Left renal pelvis (tissue), 4 donors: ENCODE measurements at regions not wholly inside any gene's neighbourhood (a gene's known extent, or its start where the extent isn't known, plus 50 kb on each side); places are given as distances from the start of the nearest gene placed in this dataset.
"Not testable (repeated sequence)": the region's sequence is repeated elsewhere in the genome, so short reads cannot be mapped to it uniquely, and the experiment has no call there.

Experiments
- DNase-seq, 4 donors: peaks; one replicate each; pipeline ENCODE4 v3.0.0-alpha.2; 2013; ENCODE audit warnings: low read depth in 4 of 4, low spot score in 3 of 4

DNA sequence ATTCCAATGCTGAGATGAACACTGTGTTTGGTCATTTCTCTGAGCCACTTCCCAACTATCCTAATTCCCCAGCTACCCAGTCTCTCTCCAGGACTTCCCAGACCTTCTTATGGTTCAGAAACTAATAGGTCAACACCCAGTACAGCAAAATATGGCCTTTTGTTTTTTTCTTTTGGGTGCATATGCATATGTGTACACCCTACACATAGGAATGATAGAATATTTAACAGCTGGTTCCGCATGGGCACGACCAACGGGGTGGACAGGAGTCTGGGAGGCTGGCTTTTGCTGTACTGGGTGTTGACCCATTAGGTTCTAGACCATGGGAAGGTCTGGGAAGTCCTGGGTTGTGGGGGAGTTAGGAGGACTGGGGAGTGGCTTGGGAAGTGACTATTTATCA is 143.9 kb downstream of the MRPS6 start:
- DNase-seq: no peak

DNA sequence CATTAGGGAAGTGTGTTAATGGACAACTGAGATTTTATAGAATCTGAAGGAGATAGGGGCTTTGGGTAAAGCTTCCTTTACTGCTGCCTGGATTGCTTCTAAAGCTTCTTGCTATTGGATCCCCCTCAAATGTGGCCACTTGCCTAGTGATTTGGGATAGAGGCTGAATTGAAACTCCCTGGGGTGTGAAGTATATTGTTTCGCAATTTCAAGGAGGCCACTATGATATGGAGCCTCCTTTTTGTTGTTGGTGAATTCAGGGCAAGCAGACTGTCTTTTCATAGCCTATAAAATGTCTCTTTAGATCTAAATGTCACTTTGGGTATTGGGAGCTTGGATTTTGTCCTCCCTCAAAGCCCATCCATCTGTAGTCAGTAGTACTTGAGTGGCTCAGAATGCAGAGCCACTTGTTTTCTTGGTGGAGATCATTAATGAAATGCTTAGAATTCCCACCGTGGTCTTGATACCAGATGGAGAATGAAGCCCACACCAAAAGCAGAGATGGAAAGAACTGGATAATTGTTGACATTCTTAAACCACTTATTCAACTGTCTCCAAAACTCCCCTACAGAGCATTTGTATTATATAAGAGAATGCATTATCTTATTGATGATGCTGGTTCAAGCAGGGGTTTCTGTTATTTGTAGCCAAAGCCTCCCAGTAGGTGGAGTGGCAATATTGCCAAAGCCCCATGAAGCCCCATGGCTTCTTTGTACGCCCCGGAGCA is 144.3 kb upstream of the KCNE2 start:
- no peak for DNase-seq

DNA sequence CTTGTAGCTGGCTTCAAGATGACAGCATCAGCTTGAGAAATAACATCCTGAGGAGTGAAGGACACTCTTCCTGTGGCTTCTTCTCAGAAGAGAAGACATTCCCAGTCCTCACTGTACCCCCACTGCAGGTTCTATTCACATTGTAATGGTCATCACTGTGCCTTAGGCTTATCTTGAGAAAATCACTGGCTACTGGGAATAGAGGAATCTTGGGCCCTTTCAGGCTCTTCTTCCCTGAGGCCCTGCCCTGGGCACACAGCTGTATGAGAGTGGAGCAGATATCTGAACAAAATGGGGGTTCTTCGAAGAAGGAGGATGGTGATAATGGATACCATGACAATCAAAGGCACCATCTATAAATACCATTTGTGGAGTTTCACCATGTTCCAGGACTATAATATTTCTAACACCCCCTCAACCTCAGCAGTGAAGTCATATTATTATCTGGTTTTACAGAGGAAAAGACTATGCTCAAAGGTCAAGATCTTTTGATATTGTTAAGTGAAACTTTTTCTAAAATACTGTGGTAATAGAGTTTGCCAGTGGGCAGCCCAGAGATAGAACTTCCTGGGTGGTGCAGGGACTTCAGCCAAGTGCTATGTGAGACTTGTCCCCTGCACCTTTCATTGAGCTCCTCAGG is 143.1 kb upstream of the KCNE2 start:
- no peak for DNase-seq

DNA sequence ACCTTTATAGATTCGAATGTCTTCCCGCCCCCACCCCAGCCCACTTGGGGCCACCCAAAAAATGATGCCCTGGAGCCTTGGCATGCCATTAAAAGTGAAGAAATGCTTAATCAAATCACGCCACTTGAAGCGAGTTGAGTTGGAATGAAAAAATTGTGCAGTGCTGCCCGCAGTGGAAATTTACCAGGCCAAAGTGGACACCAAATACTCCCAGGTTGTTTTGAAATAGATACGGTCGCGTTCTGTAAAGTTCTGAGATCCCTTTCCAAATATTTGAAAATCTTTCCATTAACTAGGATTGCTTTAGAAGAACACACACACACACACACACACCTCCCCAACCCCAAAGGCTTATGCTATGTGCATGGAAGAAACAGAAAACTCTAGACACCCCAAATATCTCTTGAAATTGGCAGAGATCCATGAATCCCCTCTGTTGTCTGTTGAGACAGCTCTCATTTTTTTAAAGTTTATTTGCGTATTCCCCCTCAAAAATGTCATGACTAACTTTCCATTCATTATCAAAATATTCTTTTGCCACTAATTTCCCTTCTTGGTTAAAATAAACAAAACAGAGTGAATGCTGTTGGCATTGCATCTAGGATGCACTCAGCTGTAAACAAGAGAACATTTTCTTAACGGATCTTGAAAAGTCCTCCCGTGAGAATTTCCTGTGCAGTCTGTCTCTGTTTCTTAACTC is 142.3 kb upstream of the KCNE2 start:
- DNase-seq: no peak

DNA sequence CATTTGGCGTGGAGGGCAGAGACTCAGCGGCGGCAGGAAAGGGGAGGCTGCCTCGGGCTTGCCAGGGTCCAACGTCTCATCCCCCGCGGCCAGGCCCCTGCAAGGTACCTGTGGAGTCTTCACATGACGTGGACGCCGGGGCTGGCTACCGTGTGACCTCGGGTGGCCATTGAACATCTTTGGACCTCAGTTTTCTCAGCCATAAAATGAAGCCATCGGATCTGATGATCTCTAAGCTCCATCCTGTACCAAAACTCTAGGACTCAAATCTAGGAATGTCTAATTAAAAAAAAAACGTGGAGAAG is 141.8 kb upstream of the KCNE2 start:
- DNase-seq: no peak

DNA sequence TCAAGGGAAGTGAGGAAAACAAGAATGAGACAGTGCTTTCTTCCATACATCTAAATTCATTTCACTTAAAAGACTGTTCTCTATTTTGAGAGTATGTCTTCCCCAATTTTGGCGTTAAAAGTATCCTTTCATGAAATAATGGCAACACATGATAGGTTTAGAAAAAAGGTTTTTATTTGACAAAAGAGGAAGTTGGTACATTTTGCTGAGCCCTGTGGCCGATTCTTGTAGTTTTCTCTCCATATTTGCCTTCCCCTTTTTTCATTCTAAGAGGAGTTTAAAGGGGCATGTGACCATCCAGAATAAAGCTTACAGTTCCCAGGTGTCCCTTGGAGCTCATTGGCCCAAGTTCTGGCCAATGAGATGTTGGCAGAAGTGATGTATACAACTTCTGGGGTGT is 140.4 kb upstream of the KCNE2 start:
- DNase-seq: no peak

DNA sequence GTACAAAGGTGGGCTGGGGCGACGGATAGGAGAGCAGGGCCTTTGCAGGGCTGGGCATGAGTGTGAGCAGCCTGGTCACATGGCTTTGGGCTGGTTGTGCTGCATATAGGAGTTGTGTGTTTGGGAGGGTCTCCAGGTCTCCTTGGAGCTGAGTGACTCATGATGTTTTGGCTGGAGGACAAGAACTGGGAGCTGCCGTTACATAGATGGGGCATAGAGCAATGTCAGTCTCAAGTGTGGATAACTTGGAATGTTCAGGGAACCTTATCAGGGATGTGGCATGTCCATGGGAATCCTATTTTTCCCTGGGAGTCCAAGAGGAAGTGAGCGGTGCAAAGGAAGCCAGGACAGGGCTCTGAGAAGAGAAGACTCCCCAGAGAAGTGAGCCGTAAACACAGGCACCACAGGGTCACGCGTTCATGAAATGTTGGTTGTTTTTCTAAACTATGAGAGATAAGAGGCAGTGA is 136.4 kb upstream of the KCNE2 start:
- no peak for DNase-seq

DNA sequence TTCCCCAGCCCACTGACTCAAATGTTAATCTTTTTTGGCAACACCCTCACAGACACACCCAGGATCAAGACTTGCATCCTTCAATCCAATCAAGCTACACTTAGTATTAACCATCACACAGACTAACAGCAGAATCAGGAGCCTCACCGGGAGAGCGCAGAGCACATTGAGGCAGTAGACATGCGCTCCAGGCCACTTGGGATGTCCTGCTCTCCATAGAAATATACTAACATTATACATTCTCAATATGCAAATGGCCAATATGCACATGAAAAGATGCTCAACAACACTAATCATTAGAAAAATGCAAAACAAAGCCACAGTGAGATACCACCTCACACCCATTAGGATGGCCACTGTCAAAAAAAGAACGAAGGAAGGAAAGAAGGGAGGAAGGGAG is 135.0 kb upstream of the KCNE2 start:
- no peak for DNase-seq

DNA sequence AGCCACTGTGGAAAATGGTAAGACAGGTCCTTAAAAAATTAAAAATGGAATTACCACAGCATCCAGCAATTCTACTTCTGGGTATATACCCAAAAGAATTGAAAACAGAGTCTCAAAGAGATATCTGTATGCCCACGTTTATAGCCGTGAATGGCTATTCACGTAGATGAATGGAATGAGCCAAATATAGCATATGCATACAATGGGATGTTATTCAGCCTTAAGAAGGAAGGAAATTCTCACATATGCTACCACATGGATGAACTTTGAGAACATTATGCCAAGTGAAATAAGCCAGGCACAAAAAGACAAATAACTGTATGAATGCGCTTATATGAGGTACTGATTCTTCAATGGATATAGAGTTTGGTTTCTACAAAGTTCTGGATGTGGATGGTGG is 134.5 kb upstream of the KCNE2 start:
- no peak for DNase-seq

DNA sequence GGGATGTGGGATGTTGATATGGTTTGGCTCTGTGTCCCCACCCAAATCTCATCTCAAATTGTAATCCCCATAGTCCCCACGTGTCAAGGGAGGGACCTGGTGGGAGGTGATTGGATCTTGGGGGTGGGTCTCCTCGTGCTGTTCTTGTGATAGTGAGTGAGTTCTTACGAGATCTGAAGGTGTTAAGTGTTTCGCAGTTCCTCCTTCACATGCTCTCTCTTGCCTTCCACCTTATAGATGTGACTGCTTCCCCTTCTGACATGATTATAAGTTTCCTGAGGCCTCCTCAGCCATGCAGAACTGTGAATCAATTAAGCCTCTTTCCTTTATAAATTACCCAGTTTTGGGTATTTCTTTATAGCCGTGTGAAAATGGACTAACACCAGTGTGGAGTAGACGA is 130.1 kb upstream of the KCNE2 start:
- DNase-seq: not testable (repeated sequence)

DNA sequence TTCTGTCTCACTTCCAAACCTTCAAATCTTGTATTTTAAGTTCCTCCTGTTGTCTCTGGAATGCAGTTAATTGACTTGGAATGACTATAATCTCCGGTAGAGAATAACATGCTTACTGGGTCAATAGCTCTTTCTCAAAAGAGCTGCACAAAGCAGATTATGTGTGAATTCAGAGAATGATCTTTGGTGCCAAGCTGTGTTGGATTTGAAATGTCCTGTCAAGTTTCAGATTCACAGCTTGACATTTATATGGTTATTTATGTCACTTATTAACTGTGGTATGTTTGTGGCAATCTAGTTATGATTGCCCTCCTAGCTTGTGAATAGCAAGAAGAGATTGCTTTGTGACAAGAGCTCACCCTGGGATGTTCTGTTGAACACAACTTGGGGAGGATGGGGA is 128.3 kb upstream of the KCNE2 start:
- no peak for DNase-seq

DNA sequence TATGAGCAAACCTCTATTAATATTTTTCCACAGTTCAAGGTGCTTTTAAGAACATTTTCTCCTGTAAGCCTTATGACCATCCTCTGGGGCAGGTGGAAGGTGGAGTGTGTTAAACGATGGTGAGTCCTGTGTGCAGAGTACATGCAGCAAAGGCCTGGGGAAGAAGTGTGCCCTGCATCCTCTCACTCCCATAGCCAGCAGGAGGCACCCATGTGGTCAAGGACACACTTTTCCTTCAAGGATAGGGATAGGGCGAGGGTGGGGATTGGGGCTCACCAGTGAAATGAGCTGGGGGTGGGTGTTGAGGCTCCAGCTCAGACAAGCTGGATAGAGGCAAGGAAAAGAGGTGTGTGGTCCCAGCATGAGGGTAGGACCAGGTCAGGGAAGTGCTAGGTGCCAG is 120.8 kb upstream of the KCNE2 start:
- DNase-seq: no peak

DNA sequence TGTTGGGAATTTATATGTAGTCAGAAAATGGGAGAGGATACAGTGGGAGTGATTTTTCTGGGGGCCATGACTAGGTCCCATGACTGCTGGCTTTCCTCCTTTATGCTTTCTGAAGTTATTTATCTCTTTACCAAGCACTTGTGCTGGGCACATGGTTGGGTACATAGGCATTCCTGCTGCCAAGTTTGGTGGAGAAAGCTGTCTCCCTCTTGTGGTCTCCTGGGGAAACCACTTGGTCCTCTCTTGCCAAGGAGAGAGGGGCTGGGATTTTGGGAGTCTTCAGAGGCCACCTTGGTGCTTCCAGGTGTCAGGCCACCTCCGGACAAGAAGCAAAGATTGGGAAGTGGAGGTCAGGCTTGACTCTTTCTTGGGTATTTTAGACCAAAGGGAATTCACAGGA is 120.2 kb upstream of the KCNE2 start:
- no peak for DNase-seq

DNA sequence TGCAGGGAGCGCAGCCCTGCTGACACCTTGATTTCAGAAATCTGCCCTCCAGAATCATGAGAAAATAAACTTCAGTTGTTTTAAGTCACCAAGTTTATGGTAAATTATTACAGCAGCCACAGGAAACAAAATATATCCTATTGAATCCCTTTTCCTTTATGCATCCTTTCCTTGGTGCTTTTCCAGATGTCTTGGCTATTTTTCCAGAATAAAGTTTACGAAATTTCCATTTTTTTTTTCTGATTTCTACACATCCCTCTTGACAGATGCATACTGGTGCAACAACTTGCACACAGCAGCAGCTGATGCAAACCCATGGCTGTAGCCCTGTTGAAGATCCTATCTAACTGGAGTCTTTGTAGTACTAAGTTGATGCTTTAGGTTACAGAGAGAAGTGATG is 111.1 kb upstream of the KCNE2 start:
- no peak for DNase-seq

DNA sequence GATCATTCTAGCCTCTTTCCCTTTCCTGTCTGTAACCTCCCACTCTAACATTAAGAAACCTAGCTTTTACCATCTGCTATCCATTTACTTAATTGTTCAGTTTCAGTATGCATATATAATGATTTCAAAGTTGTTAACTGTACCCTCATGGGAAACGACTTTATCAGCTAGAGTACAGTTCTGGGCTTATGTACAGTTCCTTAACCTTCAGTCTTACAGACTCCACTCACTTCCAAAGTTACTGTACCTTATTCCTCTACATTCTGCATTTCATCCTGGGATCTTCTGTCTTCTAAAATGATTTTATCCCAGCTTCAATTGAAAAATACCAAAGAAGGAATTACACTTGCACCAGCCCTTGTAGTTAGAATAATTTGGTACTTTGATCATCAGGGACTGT is 108.7 kb upstream of the KCNE2 start:
- no peak for DNase-seq

DNA sequence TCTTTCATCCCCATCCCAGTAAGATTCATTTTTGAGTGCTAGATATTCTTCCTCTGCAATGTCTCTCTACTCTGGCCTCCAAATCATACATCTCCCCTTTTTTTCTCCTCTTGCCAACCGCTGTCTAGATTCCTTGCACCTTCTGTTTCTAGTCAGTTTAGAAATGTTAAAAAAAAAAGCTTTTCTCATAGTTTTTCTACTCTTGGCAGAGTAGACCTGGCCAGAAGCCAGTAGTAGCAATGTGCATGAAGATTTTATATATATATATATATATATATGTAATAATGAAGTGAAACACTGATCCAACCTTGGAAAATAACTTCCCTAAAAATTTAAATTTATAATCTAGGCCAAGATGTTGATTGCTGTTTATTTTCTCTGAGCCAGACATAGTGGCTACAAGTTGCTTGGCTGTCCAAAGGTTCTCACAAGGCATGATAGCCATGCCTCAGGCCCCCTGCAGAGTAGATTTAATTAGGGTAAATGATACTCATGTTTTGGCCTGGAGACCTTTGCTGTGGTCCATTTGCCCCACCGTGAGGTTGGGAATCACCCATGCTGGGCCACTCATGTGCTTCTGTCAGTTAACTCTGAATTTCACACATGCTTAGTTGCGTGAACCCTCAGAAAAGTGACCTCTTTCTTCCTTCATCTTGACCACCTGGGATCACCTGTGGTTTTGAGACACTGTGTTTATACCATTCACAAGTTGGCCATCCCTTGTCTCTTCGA is 103.4 kb upstream of the KCNE2 start:
- DNase-seq: no peak

DNA sequence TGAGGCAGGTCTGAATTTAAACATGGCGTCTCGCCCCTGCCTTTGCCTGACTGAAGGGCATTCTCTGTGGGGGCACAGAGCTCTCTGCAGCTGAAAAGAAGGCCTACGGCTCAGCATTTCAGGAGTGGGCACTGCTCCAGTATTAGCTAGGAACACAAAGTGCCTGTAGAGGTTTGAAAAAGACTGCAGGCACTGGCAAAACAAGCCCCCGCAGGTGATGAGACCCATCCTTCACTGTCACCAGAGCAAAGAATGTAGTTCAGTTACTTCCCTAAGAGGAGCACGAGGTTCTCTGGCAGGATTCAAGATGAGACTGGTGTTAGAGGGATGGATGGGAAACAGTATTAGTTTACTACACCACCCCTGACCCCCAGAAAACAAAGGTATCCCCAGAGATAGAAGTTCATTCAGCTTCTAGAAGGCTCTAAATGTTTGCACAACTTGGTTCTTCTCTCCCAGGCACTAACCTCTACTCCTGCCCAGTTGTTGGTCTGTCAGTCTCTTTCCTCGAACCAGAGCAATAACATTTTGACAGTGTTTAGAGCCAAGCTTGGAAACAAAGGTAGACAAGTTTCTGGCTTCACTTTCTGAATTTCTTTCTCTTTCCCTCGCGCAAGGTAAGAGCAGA is 101.9 kb upstream of the KCNE2 start:
- no peak for DNase-seq

DNA sequence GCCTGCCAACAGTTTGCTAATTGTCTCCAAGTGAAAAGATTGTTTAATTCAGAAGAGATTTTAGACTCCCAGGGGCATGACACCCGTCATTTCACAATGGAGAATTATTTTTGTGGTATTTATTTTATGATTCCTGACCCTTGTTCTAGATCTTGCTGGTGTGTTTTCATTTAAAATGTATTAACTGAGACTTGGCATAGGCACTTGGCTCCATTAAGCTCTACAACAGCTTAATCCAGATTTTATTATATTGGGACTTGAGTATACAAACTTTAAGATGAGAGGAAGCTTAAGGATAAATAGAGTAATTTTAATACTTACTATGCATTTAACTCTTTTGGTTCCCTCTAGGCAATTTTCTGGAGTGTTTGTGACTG is 101.3 kb upstream of the KCNE2 start:
- DNase-seq: no peak

DNA sequence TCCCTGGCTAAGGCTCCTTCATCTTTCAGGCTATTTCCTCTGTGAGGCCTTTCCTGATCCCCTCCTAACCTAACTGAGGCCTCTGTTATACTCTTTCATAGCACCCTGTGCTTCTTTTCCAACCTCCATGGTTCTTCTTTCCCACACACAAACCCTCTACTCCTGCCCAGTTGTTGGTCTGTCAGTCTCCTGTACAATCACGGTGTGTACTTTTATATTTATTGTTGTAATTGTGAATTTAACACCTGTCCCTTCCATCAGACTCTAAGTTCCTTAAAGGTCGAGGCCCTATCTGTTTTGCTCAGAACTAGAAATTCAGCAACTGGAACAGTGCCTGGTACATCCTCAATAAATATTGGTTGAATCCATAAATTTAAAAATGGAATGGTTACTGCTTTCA is 100.2 kb upstream of the KCNE2 start:
- no peak for DNase-seq

DNA sequence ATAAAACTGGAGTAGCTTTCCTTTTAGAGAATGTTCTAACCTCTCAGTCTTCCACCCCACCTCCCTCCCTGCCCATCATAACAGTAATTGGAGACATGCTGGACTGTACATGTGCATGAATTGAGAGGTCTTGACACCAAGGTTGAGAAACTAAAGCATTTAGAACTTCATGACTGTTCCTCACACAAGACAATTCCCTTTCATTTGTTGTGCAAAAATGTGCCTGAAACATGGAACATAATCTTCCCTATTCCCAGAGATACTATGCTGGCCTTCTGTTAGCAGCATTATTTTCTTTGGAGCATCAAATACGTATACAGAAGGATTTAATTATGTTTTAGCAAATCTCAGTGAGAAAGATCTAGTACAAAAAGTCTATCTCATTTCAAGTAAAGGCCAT is 97.5 kb upstream of the KCNE2 start:
- no peak for DNase-seq

DNA sequence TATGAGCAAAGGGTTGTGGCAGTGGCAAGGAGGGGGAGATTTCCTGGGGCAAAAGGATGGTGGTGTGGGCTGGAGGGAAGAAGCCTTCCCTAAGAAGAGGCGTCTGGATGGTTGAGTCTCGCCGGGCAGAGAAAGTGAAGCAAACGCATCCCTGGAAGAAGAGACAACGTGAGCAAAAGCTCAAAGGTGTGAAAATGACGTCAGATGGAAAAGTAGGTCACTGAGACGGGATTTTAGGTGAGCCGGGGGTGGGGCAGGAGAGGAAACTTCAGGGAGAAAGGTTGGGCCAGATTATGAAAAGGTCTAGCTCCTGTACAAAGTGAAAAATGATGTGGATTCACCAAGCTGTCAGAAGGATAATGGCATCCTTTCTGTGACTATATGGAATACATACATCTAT is 95.3 kb upstream of the KCNE2 start:
- DNase-seq: no peak
